AG09309 (cell line): ENCODE measurements at regions not wholly inside any gene's neighbourhood (a gene's known extent, or its start where the extent isn't known, plus 50 kb on each side); places are given as distances from the start of the nearest gene placed in this dataset.

Experiments
- DNase-seq: peaks from one replicate; pipeline ENCODE4 v3.0.0-alpha.2; 2010; ENCODE audit warnings: low read depth
- H3K4me3 ChIP-seq: 2 replicates; pipeline ENCODE4 v1.5.1; 2011; ENCODE audit warnings: mild to moderate bottlenecking, low read depth, low read length, moderate library complexity; ENCODE audit not compliant: control insufficient read depth
- CTCF ChIP-seq: IDR thresholded peaks from 2 replicates; pipeline ENCODE4 v1.5.1; 2011; ENCODE audit warnings: mild to moderate bottlenecking, low read depth, low read length, inconsistent platforms; ENCODE audit not compliant: insufficient read depth, control insufficient read depth; ENCODE audit errors: missing control alignments

- H3K4me3 ChIP-seq, result no peak overlapping the region
- TF ChIP-seq CTCF, result no peak
- no peak for DNase-seq
These were observed 268.3 kb upstream of the CPNE8 start for GRCh38 chr12:39173726-39174125.

- TF ChIP-seq CTCF, result no peak
These were observed 259.9 kb upstream of the CPNE8 start for GRCh38 chr12:39165338-39165737.

GRCh38 chr12:39161465-39162085 lies 256.2 kb upstream of the CPNE8 start:
- DNase-seq, result no peak
- TF ChIP-seq CTCF, result no peak
- H3K4me3 ChIP-seq, result no peak overlapping the region

More at GRCh38 chr12:39165338-39165737, 259.9 kb upstream of the CPNE8 start:
- no peak overlapping the region for H3K4me3 ChIP-seq
- no peak for DNase-seq

GRCh38 chr12:39157696-39158342 lies 252.4 kb upstream of the CPNE8 start:
- H3K4me3 ChIP-seq, result no peak overlapping the region
- no peak for DNase-seq
- TF ChIP-seq CTCF, result no peak

- peak overlapping the region; percentile 42 for H3K4me3 ChIP-seq
- DNase-seq, result no peak
- peak; percentile 52 for TF ChIP-seq CTCF
These were observed 240.0 kb upstream of the CPNE8 start for GRCh38 chr12:39145175-39145999.

GRCh38 chr12:39144613-39145061 lies 239.2 kb upstream of the CPNE8 start:
- H3K4me3 ChIP-seq, result no peak overlapping the region; the same call in none of the 2 replicates
- no peak for DNase-seq
- no peak for TF ChIP-seq CTCF
